Posterior vena cava (tissue), 2 donors: ENCODE measurements at regions not wholly inside any gene's neighbourhood (a gene's known extent, or its start where the extent isn't known, plus 50 kb on each side); places are given as distances from the start of the nearest gene placed in this dataset.

ENCODE experiments used
- DNase-seq: peaks from one replicate; pipeline ENCODE4 v3.0.0-alpha.2; 2020; ENCODE audit warnings: low spot score
- intact Hi-C, 2 donors: fragments of 100-400 bp; cut with DNase I; formaldehyde crosslinking; loops; one replicate each; pipeline versions ENCODE4 v1.14.1 to v1.14.2; 2022 to 2023
- donor health status: DM: yes; HTN: yes; CAD: no.
- donor health status: DM: yes; HTN: yes; CAD: no.

- intact Hi-C loops, result no loop called here
- no peak for DNase-seq
These were observed 282.7 kb upstream of the KLHL1 start for GRCh38 chr13:70390968-70391367.

GRCh38 chr13:70390064-70390463, 281.8 kb upstream of the KLHL1 start:
- intact Hi-C loops, result no loop called here
- no peak for DNase-seq

- no peak for DNase-seq
- intact Hi-C loops, result no loop called here
These were observed 280.7 kb upstream of the KLHL1 start for GRCh38 chr13:70388935-70389334.

GRCh38 chr13:70386919-70387318, 278.7 kb upstream of the KLHL1 start:
- intact Hi-C loops, result no loop called here
- no peak for DNase-seq

DNA sequence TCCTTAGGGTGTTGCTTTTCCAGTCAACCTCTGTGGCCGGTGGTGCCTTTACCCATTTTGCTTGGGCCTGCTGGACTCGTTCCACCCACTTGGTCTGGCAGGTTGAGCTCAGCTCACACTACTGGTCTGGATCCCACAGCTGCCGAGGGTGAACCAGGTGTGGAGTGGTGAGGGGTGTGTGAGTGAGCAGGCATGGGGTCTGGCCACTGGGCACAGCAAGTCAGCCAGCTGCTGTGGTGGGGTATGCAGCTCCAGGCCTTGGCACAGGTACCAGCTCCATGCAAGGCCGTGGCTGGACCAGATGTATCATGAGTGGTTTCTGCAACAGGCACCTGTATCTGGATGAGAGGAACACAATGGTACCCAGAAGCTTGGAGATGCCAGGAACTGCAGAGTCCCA, 277.6 kb upstream of the KLHL1 start:
- DNase-seq, result peak; percentile 72
- intact Hi-C loops, result no loop called here

GRCh38 chr13:70384156-70384555, 275.9 kb upstream of the KLHL1 start:
- intact Hi-C loops, result no loop called here
- no peak for DNase-seq

DNA sequence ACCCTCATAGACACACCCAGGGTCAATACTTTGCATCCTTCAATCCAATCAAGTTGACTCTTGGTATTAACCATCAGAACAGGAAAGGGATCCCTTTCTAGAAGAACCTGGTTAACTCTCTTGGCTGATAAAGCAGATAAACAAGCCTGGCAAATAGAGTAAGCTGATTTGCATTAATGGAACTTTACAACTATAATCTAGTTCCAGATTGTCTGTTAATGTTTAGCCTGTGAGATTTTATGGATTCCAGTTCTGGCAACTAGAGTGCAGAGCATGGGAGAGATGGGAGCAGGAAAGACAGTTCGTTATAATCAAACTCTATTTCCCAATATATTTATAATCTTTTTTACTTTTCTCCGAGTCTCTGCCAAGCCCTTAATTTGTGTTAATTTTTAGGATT, 272.6 kb upstream of the KLHL1 start:
- intact Hi-C loops, result no loop called here
- no peak for DNase-seq

GRCh38 chr13:70375718-70376117, 267.5 kb upstream of the KLHL1 start:
- DNase-seq, result no peak
- intact Hi-C loops, result no loop called here

- DNase-seq, result no peak
- intact Hi-C loops, result no loop called here
These were observed 262.7 kb upstream of the KLHL1 start for GRCh38 chr13:70370924-70371323.

DNA sequence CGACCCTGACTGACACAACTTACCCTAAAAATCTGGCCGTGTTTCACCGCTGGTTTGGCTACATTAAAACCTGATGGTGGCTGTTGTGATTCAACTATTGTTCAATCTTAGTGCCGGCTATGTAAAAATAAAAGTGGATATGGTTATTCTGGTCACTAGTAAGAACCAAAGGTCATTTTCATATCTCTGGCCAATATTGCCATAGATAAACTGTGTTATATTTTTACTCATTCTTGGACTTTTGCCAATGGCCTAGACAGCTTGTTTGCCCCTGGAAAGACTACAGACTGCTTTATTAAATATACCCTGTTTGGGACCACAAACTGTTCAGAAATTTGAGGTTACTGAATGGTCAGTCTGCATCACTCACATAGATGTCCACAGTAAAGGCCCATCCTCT, 258.5 kb upstream of the KLHL1 start:
- no peak for DNase-seq
- intact Hi-C loops, result no loop called here

GRCh38 chr13:70363991-70364390, 255.7 kb upstream of the KLHL1 start:
- DNase-seq, result no peak
- intact Hi-C loops, result no loop called here

GRCh38 chr13:70362820-70363570, 254.7 kb upstream of the KLHL1 start:
- DNase-seq, result no peak
- intact Hi-C loops, result no loop called here

GRCh38 chr13:70357031-70357430, 248.8 kb upstream of the KLHL1 start:
- no peak for DNase-seq
- intact Hi-C loops, result no loop called here

DNA sequence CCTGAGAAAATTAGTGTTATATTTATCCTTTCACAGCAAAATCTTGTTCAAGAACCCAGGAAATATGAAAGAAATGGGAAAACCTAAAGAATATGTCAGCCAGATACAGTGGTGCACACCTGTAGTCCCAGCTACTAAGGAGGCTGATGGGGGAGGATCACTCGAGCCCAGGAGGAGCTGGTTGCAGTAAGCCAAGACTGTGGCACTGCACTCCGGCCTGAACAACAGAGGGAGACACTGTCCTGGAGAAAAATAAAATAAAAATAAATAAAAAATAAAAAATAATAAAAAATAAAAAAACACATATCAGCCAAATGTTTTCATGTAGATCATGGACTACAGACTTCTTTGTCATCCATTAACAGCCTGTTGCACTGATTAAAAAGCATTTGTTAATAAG, 244.8 kb upstream of the KLHL1 start:
- intact Hi-C loops, result no loop called here
- DNase-seq, result no peak

- intact Hi-C loops, result no loop called here
- DNase-seq, result no peak
These were observed 239.8 kb upstream of the KLHL1 start for GRCh38 chr13:70347947-70348620.

DNA sequence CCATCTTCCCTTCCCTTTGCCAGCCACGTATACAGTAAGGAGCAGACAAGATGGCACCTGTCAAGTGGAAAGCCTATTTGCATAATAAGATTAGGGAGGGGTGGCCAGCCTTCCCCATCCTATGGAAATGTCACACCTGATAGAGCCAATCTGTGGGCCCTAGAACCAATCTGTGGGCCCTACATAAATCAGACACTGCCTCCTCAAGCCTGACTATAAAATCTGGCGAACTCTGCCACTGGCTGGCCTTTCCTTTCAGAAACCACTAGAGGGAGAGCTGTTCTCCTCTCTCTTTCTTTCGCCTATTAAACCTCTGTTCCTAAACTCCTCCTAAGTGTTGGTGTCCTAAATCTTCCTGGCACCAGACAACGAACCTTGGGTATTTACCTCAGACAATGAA, 231.5 kb upstream of the KLHL1 start:
- intact Hi-C loops, result no loop called here
- no peak for DNase-seq

DNA sequence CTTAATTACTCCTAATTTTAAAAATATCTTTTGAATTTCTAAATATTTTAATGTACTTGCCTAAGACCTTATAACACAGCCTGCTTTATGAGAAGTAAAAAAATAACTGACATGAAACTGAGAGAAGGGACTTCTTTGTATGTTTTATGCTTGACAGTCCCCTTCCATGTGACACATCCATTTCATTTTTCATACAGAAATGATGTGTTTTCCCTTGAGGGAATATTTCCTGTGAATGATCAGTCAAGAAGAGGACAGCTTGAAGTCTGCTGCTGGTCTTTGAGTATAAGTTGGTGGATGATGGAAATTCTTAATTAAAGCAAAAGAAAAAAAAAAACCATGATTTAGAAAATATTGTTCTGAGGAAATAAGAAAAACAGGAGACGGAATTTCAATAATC, 230.4 kb upstream of the KLHL1 start:
- no peak for DNase-seq
- intact Hi-C loops, result no loop called here

DNA sequence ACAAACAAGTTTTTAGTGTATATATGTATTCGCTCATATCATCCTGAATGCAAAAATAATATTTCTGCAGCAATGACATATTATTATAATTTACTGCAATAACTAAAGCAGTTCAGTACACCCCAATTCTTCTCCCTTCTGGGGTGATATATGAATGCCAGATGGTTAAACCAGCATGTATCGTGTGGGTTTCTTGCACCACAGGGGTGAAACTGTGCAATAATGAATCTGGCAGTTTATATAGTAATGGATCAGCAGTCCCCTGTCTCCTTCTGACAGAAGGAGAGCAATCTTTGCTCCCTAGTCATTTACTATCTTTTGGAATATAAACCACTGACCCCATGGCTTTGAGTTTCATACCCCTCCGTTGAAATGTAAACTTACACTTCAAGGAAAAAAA, 228.6 kb upstream of the KLHL1 start:
- intact Hi-C loops, result no loop called here
- DNase-seq, result no peak

GRCh38 chr13:70333752-70334151, 225.5 kb upstream of the KLHL1 start:
- intact Hi-C loops, result no loop called here
- no peak for DNase-seq

GRCh38 chr13:70330697-70331361, 222.6 kb upstream of the KLHL1 start:
- intact Hi-C loops, result no loop called here
- DNase-seq, result no peak

DNA sequence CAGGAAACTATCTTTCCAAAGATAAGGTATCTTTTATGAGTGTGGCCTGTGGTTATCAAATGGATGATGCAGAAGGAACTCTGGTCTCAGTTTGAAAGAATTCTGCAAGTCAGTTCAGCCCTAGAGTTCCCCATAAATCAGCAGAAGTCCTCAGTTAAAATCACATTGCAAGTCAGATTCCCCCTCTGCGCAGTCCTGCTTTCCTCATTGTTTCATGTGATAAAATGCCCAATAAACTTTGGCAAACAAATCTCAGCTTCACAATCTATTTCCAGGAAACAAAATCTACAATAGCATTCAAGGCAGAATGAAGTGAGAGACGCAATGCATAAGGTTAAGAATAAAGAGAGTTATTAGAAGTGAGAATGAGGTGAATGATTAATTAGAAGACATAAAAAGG, 216.3 kb upstream of the KLHL1 start:
- intact Hi-C loops, result no loop called here
- no peak for DNase-seq
